MCF 10A (cell line): ENCODE measurements at regions not wholly inside any gene's neighbourhood (a gene's known extent, or its start where the extent isn't known, plus 50 kb on each side); places are given as distances from the start of the nearest gene placed in this dataset.

Source experiments
- BruUV-seq: library from RNA; stranded (reverse); fragments of 400-500 nt; replicated peaks from 2 replicates; lab custom pipeline; 2021; lab: Mats Ljungman, UMichigan
- CTCF ChIA-PET: fragments of 300-600 bp; sonication (Branson Sonifier 250); formaldehyde crosslinking; extraction: SDS; loops from one replicate; lab custom pipeline; 2021; ENCODE audit warnings: antibody characterized with exemption, inconsistent platforms; lab: Yijun Ruan, JAX
- POLR2A ChIA-PET: fragments of 300-600, 350-650 bp; sonication (Branson Sonifier 250); formaldehyde crosslinking; extraction: SDS; loops from one replicate; lab custom pipeline; 2020; ENCODE audit warnings: antibody characterized with exemption, inconsistent platforms; lab: Yijun Ruan, JAX
- DNase-seq: peaks from one replicate; pipeline ENCODE4 v3.0.0-alpha.2; 2018; ENCODE audit not compliant: unreplicated experiment
- H3K27ac Mint-ChIP-seq: one replicate; pipeline ENCODE4 v1.8.0; 2022; ENCODE audit warnings: mild to moderate bottlenecking, low read depth, mixed read lengths; ENCODE audit not compliant: unreplicated experiment
- H3K27me3 Mint-ChIP-seq: one replicate; pipeline ENCODE4 v1.8.0; 2022; ENCODE audit warnings: mixed read lengths; ENCODE audit not compliant: insufficient read depth, unreplicated experiment
- H3K36me3 Mint-ChIP-seq: one replicate; pipeline ENCODE4 v1.8.0; 2022; ENCODE audit warnings: mild to moderate bottlenecking, moderate library complexity, mixed read lengths; ENCODE audit not compliant: insufficient read depth, unreplicated experiment
- H3K4me1 Mint-ChIP-seq: one replicate; pipeline ENCODE4 v1.8.0; 2022; ENCODE audit warnings: mixed read lengths; ENCODE audit not compliant: insufficient read depth, unreplicated experiment
- H3K4me3 Mint-ChIP-seq: one replicate; pipeline ENCODE4 v1.8.0; 2022; ENCODE audit warnings: mild to moderate bottlenecking, moderate library complexity, mixed read lengths; ENCODE audit not compliant: unreplicated experiment
- H3K9me3 Mint-ChIP-seq: one replicate; pipeline ENCODE4 v1.8.0; 2022; ENCODE audit warnings: mixed read lengths; ENCODE audit not compliant: unreplicated experiment
- intact Hi-C: fragments of 100-400 bp; cut with micrococcal nuclease; formaldehyde crosslinking; loops from 2 replicates; pipeline ENCODE4 v1.14.1; 2022
- TF ChIP-seq, protein P1 (sequence below): fragments of 200-600 bp; IDR thresholded peaks from one replicate; pipeline ENCODE4 v1.8.0; 2022; ENCODE audit warnings: antibody characterized with exemption, mild to moderate bottlenecking; ENCODE audit not compliant: unreplicated experiment

DNA sequence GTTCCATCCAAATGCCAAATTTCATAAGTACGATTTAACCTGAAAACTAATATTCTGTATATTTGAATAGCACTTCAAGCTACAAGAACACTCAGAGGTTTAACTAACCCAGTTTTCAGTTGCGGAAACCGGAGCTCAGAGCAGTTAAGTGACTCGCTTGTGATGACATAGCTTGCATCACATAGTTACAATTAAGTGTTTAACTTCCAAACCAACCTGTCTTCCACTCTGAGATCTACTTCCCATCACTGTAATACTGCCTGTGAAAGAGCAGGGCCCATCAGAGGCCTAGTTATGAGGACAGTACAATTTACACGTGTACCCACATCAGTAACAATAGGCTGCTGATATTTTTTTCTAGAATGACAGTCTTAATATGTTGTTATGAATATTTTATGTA is 120.3 kb downstream of the MAD2L1 start:
- ChIA-PET POLR2A (no interaction called here), CTCF (interaction anchor here (0.7 kb wide), 1 partner anchor 15 kb away, joined by 3 read pairs; no protein-coding TSS in a partner anchor)
- Mint-ChIP-seq H3K4me3 (no peak overlapping the region), H3K36me3 (no peaks in the 10 kb centered on the region), H3K4me1 (no peaks in the 10 kb centered on the region), H3K27ac (no peak overlapping the region), H3K27me3 (no peaks in the 10 kb centered on the region), H3K9me3 (no peaks in the 10 kb centered on the region)
- DNase-seq = peak; percentile 5
- intact Hi-C loops = no loop called here
- TF ChIP-seq, protein P1, sequence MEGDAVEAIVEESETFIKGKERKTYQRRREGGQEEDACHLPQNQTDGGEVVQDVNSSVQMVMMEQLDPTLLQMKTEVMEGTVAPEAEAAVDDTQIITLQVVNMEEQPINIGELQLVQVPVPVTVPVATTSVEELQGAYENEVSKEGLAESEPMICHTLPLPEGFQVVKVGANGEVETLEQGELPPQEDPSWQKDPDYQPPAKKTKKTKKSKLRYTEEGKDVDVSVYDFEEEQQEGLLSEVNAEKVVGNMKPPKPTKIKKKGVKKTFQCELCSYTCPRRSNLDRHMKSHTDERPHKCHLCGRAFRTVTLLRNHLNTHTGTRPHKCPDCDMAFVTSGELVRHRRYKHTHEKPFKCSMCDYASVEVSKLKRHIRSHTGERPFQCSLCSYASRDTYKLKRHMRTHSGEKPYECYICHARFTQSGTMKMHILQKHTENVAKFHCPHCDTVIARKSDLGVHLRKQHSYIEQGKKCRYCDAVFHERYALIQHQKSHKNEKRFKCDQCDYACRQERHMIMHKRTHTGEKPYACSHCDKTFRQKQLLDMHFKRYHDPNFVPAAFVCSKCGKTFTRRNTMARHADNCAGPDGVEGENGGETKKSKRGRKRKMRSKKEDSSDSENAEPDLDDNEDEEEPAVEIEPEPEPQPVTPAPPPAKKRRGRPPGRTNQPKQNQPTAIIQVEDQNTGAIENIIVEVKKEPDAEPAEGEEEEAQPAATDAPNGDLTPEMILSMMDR = no peak
- BruUV-seq = no TSS peak

DNA sequence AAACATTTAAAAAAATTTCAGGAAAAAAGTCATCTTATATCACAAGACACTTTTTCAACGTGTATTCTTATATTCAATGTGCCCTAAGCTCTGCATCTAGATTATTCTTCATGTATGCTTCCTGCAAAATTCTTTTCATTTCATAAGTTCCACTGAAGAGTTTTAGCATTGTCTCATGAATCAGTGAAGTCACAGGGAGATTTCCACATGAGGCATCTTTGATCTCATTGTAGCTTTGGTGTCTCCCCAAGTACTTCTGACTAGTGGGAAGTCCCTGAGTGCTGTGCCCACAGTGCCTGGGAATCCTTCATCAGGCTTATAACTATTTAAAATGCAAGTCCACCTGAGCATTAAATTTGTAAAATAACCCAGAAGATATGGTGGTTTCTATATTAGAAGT is 123.8 kb downstream of the MAD2L1 start:
- Mint-ChIP-seq H3K4me1 (no peaks in the 10 kb centered on the region), H3K27me3 (no peaks in the 10 kb centered on the region), H3K36me3 (no peaks in the 10 kb centered on the region), H3K9me3 (no peaks in the 10 kb centered on the region), H3K4me3 (no peak overlapping the region), H3K27ac (no peak overlapping the region)
- ChIA-PET CTCF (interaction anchor here (0.6 kb wide), 2 partner anchors 52 to 109 kb away, joined by 3 to 4 read pairs; no protein-coding TSS in a partner anchor), POLR2A (no interaction called here)
- BruUV-seq = no TSS peak
- intact Hi-C loops = no loop called here
- no peak for DNase-seq
- TF ChIP-seq, protein P1 = no peak

- Mint-ChIP-seq H3K4me3 (no peak overlapping the region), H3K4me1 (no peaks in the 10 kb centered on the region), H3K9me3 (no peaks in the 10 kb centered on the region), H3K27ac (no peak overlapping the region), H3K36me3 (no peaks in the 10 kb centered on the region), H3K27me3 (no peaks in the 10 kb centered on the region)
- intact Hi-C loops = no loop called here
- ChIA-PET POLR2A (no interaction called here), CTCF (no interaction called here)
- TF ChIP-seq, protein P1 = no peak
- no peak for DNase-seq
- BruUV-seq = no TSS peak
Observed at GRCh38 chr4:119940557-119940956, 126.1 kb downstream of the MAD2L1 start.

DNA sequence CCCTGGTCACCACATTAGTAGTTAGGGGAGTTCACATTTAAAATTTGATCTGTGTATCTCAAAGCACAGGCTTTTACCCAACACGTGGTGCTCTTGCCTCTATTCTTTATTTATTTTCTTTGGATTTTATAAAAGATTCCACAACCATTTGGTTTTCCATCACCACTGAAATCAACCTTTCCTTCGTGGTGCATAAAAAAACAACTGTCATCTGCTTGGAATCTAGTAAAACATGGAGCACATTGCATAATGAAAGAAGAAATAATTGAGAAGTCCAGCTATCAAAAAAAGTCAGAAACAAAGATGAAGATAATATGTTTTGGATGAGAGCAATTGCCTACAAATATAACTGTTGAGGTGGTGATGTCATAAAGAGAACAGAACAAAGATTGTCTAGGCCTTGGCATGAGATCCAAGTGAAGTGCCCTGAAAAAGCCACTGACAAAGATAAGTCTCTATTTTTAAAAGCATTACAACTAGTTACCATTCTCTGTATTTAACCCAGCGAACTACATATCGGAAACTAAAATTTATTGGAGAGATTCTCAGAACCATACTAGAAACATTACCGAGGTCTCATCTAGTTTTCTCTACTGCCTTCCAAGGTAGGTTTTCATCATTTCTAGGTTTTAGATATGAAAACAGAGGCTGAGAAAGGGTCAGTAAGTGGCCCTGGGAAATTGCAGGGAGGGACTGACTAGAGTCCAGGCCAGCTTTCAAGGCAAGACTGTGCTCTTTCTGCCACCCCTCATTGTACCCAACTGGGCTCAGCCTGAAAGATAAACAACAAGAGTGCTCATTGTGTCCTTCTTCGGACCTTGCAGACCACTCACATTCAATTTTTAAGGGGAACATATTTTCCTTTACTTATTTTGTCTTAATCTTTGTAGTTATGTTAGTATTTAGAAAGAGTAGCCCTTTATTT is 127.3 kb downstream of the MAD2L1 start:
- no peak overlapping the region for H3K27ac Mint-ChIP-seq
- CTCF ChIA-PET = no interaction called here
- intact Hi-C loops = no loop called here
- POLR2A ChIA-PET = no interaction called here
- no peaks in the 10 kb centered on the region for H3K9me3 Mint-ChIP-seq
- TF ChIP-seq, protein P1 = no peak
- H3K27me3 Mint-ChIP-seq = no peaks in the 10 kb centered on the region
- no TSS peak for BruUV-seq
- no peaks in the 10 kb centered on the region for H3K4me1 Mint-ChIP-seq
- H3K4me3 Mint-ChIP-seq = no peak overlapping the region
- no peaks in the 10 kb centered on the region for H3K36me3 Mint-ChIP-seq
- no peak for DNase-seq
